RWPE2 (cell line): ENCODE measurements at regions not wholly inside any gene's neighbourhood (a gene's known extent, or its start where the extent isn't known, plus 50 kb on each side); places are given as distances from the start of the nearest gene placed in this dataset.

ENCODE experiments used
- ATAC-seq: fragments of 200-7000 bp; cut with Tn5 transposase; 3 replicates; pipeline ENCODE4 v1.9.1; 2021; ENCODE audit warnings: low read depth
- DNase-seq: peaks from one replicate; pipeline ENCODE4 v3.0.0-alpha.2; 2020; ENCODE audit warnings: low spot score
- H3K27ac ChIP-seq: fragments of 450-650 bp; 2 replicates; pipeline ENCODE4 v1.5.1; 2017; ENCODE audit warnings: mild to moderate bottlenecking; ENCODE audit not compliant: poor library complexity, severe bottlenecking
- H3K27me3 ChIP-seq: fragments of 250-450 bp; sonication (Bioruptor Pico); 2 replicates; pipeline ENCODE4 v1.5.1; 2021; ENCODE audit warnings: mild to moderate bottlenecking, moderate library complexity; ENCODE audit not compliant: insufficient read depth, poor library complexity, severe bottlenecking
- H3K36me3 ChIP-seq: fragments of 250-450 bp; sonication (Bioruptor Pico); 2 replicates; pipeline ENCODE4 v1.5.1; 2020; ENCODE audit warnings: low read depth, mild to moderate bottlenecking, moderate library complexity
- H3K4me1 ChIP-seq: fragments of 250-450 bp; sonication (Bioruptor Pico); 2 replicates; pipeline ENCODE4 v1.5.1; 2021; ENCODE audit warnings: mild to moderate bottlenecking, moderate library complexity; ENCODE audit not compliant: insufficient read depth, poor library complexity, severe bottlenecking
- H3K4me3 ChIP-seq: fragments of 250-450 bp; sonication (Bioruptor Pico); 2 replicates; pipeline ENCODE4 v1.5.1; 2021; ENCODE audit warnings: mild to moderate bottlenecking, moderate library complexity; ENCODE audit not compliant: severe bottlenecking
- H3K9me3 ChIP-seq: fragments of 250-450 bp; sonication (Bioruptor Pico); 2 replicates; pipeline ENCODE4 v1.5.1; 2021; ENCODE audit warnings: mild to moderate bottlenecking, moderate library complexity; ENCODE audit not compliant: severe bottlenecking
- TF ChIP-seq, protein P1 (sequence below): fragments of 450-650 bp; IDR thresholded peaks from one replicate; pipeline ENCODE4 v1.5.1; 2017; ENCODE audit warnings: mild to moderate bottlenecking, moderate library complexity; ENCODE audit not compliant: poor library complexity, severe bottlenecking

DNA sequence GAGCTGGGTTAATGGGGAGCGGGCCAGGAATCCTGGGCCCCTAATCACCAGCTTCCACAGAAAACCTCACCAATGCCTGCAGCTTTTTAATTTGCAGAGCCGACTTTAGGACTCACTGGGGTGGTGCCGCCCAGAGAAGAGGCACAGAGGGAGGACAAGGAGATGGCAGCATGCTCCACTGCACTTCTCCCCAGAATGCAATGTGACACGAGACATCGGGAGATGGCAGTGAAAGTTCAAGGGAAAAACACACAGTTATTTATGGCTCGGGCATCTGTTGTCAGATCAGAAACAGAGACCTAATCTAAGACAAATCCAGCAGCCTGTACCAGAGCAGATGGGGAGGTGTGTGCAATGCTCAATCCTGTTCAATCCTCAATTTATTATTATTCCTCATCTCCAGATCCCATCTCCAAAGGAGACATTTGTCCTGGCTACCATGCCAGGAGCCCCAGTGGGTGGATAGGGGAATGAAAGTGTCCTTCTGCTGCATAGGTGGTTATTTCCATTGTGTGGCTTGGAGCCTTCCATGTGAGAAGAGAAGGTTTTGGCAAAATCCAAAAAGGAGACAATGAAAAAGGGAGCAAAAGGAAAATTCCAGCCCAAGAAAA lies 250.0 kb downstream of the NXPE2 start:
- Histone ChIP-seq H3K27ac (no peak overlapping the region), H3K36me3 (no peaks in the 10 kb centered on the region), H3K27me3 (no peaks in the 10 kb centered on the region), H3K9me3 (no peaks in the 10 kb centered on the region), H3K4me3 (no peak overlapping the region), H3K4me1 (no peaks in the 10 kb centered on the region)
- DNase-seq (no peak), ATAC-seq (no peak)
- TF ChIP-seq, protein P1, sequence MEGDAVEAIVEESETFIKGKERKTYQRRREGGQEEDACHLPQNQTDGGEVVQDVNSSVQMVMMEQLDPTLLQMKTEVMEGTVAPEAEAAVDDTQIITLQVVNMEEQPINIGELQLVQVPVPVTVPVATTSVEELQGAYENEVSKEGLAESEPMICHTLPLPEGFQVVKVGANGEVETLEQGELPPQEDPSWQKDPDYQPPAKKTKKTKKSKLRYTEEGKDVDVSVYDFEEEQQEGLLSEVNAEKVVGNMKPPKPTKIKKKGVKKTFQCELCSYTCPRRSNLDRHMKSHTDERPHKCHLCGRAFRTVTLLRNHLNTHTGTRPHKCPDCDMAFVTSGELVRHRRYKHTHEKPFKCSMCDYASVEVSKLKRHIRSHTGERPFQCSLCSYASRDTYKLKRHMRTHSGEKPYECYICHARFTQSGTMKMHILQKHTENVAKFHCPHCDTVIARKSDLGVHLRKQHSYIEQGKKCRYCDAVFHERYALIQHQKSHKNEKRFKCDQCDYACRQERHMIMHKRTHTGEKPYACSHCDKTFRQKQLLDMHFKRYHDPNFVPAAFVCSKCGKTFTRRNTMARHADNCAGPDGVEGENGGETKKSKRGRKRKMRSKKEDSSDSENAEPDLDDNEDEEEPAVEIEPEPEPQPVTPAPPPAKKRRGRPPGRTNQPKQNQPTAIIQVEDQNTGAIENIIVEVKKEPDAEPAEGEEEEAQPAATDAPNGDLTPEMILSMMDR = no peak

DNA sequence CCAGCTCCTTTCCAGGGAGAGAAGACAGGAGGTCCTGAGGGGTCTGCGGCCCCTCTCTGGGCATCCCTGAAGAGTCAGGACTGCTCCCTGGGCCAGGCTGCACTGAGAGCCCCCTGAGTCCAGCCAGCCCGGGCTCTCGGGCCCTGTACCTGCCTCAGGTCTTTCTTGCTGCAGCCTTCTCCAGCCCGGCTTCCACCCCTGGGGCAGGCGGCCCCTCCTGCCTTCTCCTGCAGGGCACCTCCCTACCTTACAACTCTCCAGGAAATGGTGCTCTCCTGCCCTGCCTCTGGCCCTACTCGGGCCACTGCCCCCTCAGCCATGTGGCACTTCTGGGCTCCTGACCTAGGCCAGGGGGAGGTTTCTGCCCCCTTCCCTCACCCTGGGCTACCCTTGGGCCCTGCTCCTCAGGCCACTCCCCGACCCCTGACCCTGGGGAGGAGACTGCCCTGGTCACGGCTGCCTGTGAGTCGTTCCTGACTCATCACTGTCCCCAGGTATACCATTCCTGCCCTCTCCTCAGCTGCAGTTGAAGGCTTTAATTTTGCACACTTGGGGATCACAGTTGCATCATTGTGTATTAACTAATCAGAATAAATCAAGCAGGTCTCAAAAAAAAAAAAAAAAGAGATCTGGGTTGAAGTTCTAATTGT lies 251.1 kb downstream of the NXPE2 start:
- Histone ChIP-seq H3K9me3 (no peaks in the 10 kb centered on the region), H3K27ac (no peak overlapping the region), H3K27me3 (no peaks in the 10 kb centered on the region), H3K36me3 (no peaks in the 10 kb centered on the region), H3K4me1 (no peaks in the 10 kb centered on the region), H3K4me3 (no peak overlapping the region)
- TF ChIP-seq, protein P1 = no peak
- DNase-seq = no peak
- no peak for ATAC-seq

DNA sequence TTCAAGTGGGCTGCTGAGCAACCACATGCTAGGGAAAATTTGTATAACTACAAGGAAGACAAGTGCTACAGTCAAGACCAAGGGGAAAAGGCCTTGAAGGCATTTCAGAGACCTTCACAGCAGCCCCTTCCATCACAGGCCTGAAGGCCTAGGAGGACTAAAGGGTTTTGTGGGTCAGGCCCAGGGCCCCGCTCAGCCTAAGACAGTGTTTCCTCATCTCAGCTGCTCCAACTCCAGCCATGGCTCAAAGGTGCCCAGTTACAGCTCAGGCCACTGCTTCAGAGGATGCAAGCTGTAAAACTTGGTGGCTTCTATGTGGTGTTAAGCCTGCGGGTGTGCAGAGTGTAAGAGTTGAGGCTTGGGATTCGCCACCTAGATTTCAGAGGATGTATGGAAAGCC lies 260.5 kb downstream of the NXPE2 start:
- TF ChIP-seq, protein P1 = no peak
- Histone ChIP-seq H3K27ac (no peak overlapping the region), H3K9me3 (no peaks in the 10 kb centered on the region), H3K27me3 (no peaks in the 10 kb centered on the region), H3K36me3 (no peaks in the 10 kb centered on the region), H3K4me1 (no peaks in the 10 kb centered on the region), H3K4me3 (no peak overlapping the region)
- DNase-seq = no peak
- ATAC-seq = no peak

DNA sequence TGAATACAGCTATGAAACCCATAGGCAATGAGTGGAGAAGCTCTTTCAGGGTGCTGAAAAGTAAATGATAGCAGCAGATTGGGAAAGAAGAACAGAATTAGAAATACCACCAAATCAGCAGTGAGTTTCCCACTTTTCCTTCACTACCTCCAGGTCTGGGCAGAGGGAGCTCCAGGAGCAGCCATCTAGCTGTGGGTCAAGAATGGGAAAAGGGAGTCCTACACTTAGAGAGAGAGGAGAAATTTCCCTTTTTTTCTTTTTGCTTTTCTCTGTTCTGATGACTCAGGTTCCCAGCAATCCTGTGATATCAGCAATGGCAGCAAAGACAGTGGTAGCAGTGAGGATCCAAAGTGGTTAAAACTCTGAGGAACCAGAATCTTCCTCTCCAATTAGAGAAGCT lies 263.9 kb downstream of the NXPE2 start:
- no peak for ATAC-seq
- DNase-seq = no peak
- no peak overlapping the region for H3K27ac ChIP-seq
- TF ChIP-seq, protein P1 = no peak
- no peaks in the 10 kb centered on the region for H3K36me3 ChIP-seq
- H3K27me3 ChIP-seq = no peaks in the 10 kb centered on the region
- no peak overlapping the region for H3K4me3 ChIP-seq
- H3K4me1 ChIP-seq = no peaks in the 10 kb centered on the region
- no peaks in the 10 kb centered on the region for H3K9me3 ChIP-seq
